GM20000 (cell line): ENCODE measurements at regions not wholly inside any gene's neighbourhood (a gene's known extent, or its start where the extent isn't known, plus 50 kb on each side); places are given as distances from the start of the nearest gene placed in this dataset.

Source experiments
- DNase-seq: peaks from one replicate; pipeline ENCODE4 v3.0.0; 2012; ENCODE audit warnings: low spot score
- TF ChIP-seq, protein P1 (sequence below): IDR thresholded peaks from 2 replicates; pipeline ENCODE4 v1.5.1; 2012; ENCODE audit warnings: mild to moderate bottlenecking, control low read depth; ENCODE audit errors: extremely low read depth, missing control alignments

DNA sequence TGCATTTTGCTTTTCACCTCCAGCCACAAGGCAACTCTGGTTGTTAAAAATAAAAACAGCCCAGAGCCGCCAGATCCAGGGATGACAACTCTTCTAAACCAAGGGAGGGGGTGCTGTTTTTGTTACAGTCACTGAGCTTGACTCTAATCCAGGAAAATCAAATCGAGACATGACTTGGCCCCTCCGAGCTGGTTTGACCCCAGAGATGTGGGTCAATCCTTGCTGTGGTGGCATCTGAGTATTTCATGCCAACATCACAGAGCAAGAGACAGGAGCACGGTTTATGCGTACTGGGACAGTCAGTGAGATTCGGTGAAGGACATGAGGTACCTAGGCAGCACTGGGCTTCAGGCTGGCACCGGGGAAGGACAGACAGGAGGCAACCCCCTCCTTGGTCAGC, 88.8 kb upstream of the ZMIZ1 start:
- TF ChIP-seq, protein P1, sequence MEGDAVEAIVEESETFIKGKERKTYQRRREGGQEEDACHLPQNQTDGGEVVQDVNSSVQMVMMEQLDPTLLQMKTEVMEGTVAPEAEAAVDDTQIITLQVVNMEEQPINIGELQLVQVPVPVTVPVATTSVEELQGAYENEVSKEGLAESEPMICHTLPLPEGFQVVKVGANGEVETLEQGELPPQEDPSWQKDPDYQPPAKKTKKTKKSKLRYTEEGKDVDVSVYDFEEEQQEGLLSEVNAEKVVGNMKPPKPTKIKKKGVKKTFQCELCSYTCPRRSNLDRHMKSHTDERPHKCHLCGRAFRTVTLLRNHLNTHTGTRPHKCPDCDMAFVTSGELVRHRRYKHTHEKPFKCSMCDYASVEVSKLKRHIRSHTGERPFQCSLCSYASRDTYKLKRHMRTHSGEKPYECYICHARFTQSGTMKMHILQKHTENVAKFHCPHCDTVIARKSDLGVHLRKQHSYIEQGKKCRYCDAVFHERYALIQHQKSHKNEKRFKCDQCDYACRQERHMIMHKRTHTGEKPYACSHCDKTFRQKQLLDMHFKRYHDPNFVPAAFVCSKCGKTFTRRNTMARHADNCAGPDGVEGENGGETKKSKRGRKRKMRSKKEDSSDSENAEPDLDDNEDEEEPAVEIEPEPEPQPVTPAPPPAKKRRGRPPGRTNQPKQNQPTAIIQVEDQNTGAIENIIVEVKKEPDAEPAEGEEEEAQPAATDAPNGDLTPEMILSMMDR: no peak
- DNase-seq: no peak

DNA sequence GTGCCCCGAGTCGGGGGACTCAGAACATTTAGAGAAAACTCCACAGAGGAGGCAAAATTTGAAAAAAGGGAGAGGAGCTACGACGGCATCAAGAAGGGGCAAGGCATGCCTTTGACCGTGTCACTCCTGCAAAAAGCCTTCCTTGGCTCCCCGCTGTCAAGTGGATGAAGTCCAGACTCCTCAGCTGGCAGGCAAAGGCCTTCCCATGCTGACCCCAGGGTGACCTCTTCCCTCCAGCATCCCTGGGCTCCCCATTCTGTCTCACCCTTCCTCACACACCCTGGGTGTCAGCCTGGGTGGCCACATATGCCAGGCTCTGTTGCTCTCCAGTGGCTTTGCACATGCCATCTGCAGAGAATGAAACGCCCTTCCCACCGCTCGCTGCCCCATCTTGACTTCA, 88.4 kb upstream of the ZMIZ1 start:
- TF ChIP-seq, protein P1: no peak
- no peak for DNase-seq

DNA sequence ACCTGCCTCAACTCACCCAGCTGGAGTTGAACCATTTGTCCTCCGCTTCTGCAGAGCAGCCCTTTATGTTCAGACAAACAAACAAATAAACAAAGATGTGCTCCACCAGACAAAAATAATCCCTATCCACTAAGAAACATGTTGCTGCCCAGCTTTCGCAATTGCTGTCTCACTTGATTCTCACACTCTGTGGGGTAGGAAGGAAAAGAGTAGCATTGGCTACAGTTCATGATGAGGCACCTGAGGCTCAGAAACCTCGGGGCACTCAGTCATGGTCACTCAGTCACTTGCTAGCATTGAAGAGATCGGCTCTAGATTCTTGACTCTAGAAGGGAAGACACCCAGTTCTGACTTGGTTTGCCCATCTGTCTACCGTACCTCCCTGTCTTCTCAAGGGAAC, 88.0 kb upstream of the ZMIZ1 start:
- TF ChIP-seq, protein P1: no peak
- DNase-seq: no peak

- TF ChIP-seq, protein P1: no peak
- peak; percentile 71 for DNase-seq
Observed at GRCh38 chr10:78981257-78981969, 87.4 kb upstream of the ZMIZ1 start.

DNA sequence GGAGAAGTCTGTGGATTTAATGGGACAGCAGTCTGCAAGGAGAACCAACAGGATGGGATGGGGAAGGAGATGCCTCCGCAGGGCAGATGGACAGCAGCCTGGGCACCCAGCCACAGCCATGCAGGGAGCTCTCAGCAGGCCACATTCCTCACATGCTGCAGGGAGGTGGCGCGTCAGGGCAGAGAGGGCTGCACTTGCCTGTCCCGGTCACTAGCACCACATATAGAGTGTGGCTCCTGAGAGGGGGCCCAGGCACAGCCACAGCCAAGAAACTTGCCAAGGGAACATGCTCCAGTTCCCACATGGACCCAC, 86.8 kb upstream of the ZMIZ1 start:
- TF ChIP-seq, protein P1: no peak
- DNase-seq: no peak

GRCh38 chr10:78982726-78983125, 86.0 kb upstream of the ZMIZ1 start:
- DNase-seq: no peak
- TF ChIP-seq, protein P1: no peak

GRCh38 chr10:78983608-78984007, 85.2 kb upstream of the ZMIZ1 start:
- TF ChIP-seq, protein P1: no peak

More at GRCh38 chr10:78983608-78984007, 85.2 kb upstream of the ZMIZ1 start:
- DNase-seq: no peak
